GM19351 (cell line): ENCODE measurements at regions not wholly inside any gene's neighbourhood (a gene's known extent, or its start where the extent isn't known, plus 50 kb on each side); places are given as distances from the start of the nearest gene placed in this dataset.
A peak's percentile ranks its signal among the peaks of the same experiment; 100 is the strongest.

Experiments
- ATAC-seq: cut with Tn5 transposase; IDR thresholded peaks from one replicate; pipeline ENCODE4 v1.9.1; 2021; ENCODE audit warnings: mild to moderate bottlenecking, moderate library complexity; ENCODE audit not compliant: unreplicated experiment

DNA sequence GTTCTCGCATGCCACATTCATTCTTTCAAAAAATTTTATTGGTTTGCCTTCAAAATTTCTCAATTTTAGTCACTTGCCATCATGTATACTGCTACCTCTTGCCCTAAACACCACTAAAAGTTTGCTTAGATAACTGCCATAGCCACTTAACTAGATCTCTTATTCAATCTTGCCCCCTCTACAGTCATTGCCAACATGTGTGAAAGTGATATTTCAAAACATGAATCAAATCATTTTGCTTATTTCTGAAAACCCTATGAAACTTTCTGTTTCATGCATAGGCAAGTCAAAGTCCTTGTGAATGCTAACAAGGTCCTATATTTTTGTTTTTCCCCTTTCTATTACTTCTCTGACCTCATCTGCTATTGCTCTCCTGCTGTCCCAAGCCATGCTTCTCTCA lies 397.1 kb downstream of the KCNJ3 start:
- no peak for ATAC-seq

DNA sequence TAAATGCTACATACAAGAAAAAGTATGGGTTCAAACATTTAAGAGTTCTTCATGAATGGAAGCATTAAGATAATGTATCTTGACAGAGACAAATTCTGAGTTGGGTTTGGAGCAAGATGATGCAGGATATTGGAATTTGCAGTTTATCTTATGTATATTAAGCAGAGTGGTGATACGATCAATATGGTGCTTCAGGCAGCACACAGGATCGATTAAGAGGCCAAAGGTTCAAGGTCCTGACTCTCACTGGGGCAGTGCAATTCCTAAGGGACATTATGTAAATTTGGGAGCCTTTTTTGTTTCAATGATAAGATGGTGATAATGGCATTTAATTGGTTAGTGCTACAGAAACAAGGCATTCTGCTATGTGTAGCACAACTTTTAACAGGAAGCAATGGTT lies 381.9 kb downstream of the KCNJ3 start:
- no peak for ATAC-seq

DNA sequence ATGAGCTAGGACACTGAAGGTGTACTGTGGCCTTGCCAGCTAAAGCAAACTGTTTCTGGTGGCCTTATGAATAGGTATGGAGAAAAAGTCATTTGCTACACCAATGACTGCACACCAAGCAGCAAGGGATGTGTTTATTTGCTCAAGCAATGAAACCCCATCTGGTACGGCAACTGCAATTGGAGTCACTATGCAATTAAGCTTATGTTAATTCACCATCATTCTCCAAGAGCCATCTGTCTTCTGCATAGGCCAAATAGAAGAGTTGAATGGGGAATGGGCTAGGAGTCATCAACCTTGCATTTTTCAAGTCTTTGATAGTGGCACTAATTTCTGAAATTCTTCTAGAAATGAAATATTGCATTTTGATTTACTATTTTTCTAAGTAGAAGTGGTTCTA lies 372.0 kb downstream of the KCNJ3 start:
- ATAC-seq: no peak

DNA sequence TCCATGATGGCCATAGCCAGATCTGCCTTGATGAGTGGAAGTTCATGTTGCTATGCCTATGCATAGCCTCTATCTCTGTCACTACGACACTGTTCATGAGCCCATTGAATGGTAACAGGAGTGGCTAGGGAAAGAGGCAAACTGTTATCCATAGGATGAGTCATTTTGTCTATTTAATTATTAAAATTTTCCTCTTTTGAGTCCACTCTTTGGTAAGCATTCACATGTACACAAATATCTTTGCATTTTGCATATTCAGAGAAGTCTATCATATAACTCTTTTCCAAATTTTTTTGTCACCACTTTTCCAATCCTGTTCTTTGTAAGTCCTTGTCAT lies 364.4 kb downstream of the KCNJ3 start:
- ATAC-seq: no peak

DNA sequence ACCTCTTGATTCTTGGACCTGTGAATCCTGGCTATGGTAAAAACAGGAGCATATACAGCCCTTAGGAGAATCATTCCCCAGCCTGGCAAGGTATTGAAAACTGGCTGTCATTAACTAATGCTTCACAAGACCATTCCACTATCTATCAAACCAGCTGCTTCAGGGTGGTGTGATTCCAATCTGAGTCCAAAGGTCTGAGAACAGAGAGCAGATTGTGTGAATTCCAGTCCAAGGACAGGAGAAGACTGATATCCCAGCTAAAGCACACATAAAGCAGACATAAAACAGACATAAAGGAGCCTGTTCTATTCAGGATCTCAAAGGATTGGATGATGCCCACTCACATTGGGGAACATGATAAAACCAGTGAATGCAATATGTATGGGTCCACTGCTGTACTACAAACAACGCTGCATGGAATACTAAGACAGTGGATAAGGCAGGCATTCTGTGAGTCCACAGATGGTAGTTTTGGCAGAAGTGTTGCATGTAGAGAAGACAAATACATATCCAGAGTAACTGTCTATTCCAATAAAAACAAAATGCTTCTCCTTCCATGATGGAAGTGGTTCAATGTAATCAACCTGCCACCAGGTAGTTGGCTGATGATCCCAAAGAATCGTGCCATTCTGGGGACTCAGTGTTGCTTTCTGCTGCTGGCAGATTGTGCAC lies 363.9 kb downstream of the KCNJ3 start:
- no peak for ATAC-seq

DNA sequence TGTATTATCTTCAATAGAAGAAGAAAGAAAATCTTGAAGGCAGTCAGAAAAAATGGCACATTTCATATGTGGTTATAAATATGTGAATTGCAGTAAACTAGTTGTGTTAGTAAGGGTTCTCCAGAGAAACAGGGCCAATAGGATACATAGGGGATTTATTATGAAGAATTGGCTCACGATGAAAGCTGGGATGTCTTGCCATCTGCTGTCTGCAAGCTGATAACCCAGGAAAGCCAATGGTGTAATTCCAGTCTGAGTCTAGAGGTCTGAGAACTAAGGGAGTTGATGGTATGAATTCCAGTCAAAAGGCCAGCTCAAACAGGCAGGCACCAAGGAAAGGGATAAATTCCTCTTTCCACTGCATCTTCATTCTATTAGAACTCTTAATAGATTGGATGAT lies 362.4 kb downstream of the KCNJ3 start:
- no peak for ATAC-seq

DNA sequence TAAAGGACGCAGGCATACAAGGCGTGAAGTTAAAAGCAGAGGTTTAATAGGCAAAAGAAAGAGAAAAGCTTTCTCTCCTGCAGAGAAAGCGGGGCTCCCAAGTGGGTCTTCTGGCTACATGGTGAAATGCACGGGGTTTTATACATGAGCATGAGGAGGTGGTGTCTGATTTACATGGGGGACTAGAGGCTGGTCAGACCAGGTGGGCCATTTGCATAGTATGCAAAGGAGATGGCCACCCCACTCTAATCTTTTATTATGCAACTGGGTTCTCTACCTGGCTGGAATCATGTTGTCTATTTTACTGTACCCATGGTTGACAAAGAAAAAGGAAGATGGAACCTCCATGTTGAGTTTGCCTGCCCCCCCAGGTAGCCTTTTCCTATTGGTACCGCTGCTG lies 356.2 kb downstream of the KCNJ3 start:
- no peak for ATAC-seq

DNA sequence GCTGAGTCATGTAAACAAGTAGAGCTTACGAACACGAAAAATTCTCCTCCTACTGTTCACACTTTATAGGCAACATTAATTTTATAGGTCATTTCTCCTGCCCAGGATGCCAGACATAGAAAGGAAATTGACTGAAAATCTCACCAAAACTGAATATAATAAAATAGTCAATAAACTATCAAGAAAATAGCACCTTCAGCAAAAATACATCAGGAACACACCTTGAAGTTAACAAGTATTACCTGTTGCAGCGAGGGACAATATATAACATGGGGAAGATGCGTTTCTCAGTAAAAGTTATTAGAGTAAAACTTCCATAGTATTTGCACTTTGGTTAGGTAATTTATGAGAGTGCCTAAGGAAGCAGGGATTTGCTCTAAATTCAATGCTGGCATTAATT lies 344.6 kb downstream of the KCNJ3 start:
- no peak for ATAC-seq

DNA sequence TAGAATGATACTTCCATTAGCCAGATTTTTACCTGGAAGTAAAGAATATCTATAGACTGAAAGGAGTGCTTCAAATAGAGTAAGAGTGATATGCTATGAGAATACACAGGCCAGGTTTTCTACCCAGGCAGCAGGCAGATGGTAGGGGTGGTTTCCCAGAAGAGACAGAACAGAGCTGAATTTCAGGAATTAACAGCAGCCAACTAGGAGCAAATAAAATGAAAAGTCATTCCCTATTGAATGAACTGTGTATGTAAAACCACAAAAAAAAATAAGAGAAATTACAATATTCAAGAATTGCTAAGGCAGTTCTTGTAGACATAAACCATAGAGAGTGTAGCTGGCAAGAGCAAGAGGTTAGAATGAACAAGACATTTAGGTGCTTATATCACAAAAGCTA lies 336.8 kb downstream of the KCNJ3 start:
- ATAC-seq: no peak

DNA sequence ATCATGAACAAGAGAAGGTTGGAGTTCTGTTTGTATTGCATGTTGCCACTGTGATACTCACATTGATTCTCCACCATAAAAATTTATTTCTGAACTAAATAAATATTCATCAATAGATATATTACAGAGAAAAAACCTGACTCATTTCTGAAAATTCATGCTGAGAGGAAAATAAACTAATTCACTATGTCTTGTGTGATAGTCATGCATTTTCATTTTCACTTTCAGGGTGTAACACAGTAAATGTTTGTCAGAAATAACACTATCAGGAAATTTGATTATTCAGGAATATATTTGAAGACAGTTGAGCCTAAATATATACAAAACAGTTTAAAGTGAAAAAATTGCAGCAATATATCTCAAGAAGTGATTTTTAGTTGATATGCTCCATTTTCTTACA lies 335.2 kb downstream of the KCNJ3 start:
- peak; percentile 82 for ATAC-seq

DNA sequence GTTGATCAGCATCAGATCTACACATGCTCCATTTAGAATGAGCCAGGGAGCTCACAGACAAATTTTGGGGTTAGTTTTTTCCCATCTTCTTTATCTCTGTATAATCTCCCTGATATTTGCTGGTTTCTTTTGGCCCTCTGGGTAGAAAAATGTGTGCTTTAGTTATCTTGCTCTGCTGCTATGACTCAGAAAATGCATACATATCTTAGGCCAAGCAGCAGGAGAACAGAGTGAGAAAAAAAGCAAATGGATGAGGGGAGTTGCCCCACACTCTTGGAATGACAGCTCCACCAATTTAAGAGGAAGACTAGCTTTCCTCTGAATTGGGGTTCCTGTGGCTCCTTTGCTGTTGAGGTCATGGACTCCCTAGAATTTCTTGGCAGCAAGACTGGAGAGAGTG lies 331.8 kb downstream of the KCNJ3 start:
- ATAC-seq: no peak

DNA sequence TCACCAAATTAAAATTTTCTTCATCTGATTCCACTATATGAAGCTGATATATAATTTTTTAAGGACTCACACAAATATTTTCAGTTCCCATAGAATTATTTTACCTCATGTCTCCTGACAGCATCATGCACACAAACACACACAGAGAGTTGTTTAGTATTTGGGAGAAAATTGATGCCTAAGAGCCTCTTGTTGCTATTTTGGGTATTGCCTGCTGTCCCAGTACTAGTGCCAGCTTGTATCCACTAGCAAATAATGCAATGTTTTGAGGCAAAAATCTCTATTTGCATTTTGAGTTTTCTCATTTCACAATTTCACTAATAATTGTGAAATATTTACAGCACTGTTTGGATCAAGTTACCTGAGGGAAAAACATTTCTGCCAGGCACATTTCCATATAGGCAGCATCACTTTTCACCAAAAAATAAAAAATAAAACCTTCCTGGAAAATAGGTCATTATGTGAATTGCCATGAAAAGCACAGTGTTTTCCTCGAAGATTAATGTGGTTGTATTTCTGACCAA lies 328.2 kb downstream of the KCNJ3 start:
- ATAC-seq: no peak

DNA sequence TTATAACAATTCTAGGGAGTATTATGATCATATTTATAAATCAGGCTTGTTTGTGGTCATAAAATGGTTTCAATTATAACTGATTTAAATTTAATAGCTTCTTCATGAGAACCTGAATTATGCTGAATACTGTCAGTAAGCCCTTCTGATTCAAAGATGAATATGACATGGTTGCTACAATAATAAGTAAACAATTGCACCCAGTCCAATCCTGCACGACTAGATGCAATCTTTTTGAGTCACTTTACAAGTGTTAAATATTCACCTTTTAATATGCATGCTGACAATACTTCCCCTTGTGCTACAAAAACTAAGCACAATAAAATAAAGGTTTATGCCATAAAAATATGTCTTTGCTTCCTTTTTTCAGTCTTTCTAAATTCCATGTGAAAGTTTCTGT lies 325.2 kb downstream of the KCNJ3 start:
- no peak for ATAC-seq

DNA sequence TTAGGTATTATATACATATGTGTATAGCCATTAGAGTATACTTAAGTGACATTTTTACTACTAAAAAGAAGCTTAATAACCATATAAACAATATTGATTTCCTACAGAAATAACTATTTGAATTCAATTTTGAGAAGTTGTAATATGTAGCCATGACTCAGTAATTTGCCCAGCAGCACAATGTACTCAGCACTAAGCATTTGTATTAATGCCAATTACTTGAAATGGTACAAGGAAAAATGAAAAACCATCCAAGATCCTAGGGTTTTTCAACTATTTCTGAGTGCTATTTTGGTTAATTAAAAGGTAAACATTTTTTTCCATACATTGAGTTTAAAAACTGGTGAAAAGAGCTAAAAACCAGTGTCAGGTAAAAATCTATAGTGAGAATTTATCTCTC lies 324.0 kb downstream of the KCNJ3 start:
- no peak for ATAC-seq

DNA sequence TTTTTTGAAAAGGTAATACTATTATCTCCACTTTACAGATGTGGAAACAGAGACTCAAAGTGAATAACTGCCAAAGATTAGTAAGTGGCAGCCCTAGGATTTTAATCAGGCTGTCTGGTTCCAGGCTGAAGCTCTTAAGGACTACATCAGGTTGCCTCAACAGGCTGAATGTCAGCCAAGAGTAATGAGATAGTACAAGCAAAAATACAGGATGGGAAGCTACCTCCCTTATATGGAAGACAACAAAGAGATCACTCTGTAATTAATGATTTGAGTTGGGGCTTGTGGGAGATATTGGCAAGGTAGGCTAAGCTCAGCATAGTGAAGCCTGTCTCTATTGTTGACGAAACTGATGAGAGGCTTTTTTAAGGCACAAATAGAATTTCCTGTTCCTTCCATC lies 323.1 kb downstream of the KCNJ3 start:
- ATAC-seq: no peak

DNA sequence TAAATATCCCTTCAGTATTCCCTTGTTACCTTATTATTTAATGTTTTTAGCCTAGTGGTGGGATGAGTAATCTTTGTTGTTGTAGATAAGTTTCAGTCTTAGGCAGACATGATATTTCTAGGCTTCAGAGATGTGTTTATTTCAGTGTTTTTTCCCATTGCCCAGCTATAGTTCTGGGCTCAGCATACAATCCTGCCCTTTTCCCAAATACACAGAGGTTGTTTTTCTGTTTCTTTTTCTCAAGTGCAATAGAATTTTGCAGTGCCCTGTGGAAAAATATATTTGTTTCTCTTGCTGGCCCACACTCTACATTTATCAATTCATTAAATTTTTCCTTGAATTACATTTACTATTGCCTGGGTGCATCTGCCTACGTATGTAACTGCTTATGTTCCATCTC lies 321.8 kb downstream of the KCNJ3 start:
- ATAC-seq: no peak

DNA sequence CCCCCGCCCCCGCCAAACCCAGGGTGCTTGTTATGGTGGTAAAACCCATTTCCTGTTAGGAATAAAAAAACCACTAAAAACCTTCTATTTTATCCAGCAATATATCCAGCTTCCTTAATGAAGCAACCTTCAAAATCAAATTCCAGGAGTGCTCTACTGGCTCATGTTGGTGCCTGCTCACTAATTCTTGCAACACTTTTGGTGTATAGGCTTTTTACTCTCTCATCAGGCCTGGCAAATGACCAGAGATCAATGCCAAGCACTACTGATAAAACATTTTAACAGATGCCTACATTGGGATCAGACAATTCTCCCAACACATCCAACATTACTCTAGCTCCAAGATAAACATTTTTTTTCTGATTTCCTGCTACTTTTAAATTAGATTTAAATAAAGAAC lies 312.4 kb downstream of the KCNJ3 start:
- no peak for ATAC-seq

DNA sequence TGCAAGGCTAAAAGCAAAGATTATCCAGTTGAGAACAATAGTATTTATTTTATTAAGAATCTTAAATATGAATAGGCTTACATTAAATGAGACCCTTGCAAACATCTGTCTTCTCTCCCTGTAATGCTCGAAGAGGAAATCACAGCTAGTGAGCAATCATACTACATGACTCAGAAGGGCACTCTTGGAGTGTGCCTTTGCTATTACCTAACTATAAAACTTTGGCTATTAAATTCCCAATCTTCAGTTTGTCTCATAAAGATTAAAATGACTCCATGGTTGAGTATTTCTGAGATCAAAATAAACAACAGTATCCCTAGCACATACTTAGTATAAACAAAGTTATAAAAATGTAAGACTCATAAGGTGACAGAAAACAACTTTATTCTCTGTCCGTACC lies 296.9 kb downstream of the KCNJ3 start:
- ATAC-seq: no peak

DNA sequence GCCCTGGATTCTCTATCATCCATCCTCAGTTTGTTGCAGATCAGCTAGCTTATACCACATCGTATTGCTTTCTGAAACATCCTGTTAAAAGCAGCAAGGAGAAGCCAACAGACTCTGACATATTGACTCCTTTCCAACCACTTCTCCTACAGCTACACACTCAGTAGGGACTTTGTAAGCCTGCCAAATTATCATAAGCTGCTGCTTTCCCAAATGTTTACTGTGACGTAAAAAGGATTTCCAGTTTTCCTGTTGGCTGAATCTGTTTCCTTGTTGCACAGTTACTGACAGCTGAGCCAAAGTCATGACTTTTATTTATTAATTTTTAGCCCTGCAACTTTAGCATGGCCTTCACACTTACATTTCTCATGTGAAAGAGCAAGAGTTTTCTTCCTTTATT lies 294.3 kb downstream of the KCNJ3 start:
- ATAC-seq: no peak

DNA sequence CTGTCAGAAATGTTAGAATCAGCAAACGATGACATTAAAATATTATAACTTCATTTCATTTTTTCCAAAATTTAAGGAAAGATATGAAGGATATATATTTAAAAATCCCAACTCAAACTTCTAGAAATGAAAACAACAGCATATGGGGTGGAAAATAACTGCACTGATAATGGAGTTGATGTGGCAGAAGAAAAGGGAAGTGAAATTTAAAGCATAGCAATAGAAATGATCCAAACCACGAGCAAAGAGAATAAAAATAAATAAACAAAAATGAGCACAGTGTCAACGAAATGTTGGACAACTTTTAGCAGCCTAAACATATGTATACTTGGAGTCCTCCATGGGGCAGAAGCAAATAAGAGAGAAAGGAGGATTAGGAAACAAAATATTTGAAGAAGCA lies 280.2 kb downstream of the KCNJ3 start:
- peak; percentile 62 for ATAC-seq

DNA sequence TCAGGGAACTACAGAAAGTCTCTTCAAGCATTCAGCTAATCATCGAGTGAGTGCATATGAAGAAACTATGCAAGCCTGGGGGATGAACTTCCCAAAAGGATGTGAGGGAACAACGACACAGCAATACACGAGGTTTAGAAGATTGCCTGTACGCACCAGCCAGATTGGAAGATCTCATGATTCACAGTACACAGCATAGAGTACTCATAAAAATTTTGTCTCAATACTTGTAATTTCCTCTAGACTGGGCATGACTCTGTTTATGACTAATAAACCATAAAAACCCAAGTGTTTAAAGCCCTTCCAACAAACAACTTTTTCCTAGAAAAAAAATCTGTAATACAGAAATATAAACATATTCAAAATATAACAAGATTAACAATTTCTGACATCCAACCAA lies 279.7 kb downstream of the KCNJ3 start:
- no peak for ATAC-seq

DNA sequence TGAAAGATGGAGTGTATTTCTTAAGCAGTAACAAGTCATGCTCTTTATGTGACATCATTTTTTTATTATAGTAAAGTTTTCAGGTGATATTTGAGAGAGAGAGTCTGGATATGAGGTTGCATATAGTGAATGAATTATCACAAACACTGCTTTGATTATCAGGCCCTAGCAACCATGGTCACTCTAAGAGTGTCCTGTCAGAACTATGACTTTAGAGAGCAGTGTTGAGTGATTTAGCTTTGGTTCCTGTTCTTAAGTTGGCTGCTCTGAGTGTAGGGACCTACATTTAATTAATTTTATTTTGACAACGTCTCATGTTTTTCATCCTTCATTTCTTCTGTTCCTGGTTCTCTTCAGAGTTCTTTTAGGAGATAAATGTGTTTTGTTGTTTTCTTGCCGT lies 275.5 kb downstream of the KCNJ3 start:
- peak; percentile 52 for ATAC-seq

DNA sequence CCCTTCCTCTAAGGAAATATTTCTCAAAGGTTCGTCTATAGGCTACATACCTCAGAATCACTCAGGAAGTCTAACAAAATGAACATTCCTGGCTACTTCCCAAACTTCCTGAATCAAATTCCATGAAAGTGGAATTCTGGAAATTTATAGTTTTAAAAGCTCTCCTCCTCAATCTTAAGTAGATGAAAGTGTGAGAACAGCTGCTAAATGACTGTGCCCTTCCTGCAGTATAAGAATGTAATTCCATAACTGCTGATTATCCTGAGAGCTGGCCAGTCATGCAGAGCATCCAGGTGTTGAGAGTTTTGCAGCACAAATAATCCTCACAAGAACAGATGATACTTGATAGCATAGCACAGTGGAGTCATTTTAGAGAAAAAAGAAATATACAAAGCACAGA lies 265.0 kb downstream of the KCNJ3 start:
- no peak for ATAC-seq
